DMS 273 (cell line): ENCODE measurements at regions not wholly inside any gene's neighbourhood (a gene's known extent, or its start where the extent isn't known, plus 50 kb on each side); places are given as distances from the start of the nearest gene placed in this dataset.
A peak's percentile ranks its signal among the peaks of the same experiment; 100 is the strongest.

ENCODE experiments used
- DNase-seq: peaks from one replicate; lab custom pipeline; 2025; ENCODE audit not compliant: unreplicated experiment; lab: John Stamatoyannopoulos, UW

GRCh38 chr4:42750091-42750490 is 93.2 kb upstream of the ATP8A1 start:
- peak; percentile 56 for DNase-seq

DNA sequence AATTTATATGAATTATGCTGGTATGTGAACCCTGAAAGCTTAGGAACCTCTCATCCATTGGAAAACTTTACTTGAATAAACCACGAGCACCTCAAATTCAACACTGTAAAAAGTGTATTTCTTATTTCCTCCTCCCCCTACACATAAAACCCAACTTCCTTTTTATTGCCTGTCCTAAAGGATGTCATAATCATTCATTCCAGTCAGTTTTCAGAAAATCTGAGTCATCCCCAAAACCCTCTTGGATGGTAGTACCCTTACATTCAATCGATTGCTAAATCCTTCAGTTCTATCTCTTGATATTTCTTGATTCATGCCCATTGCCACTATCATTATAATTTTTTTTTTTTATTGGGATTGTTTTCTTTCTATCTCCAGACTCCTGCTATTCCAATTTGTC is 91.1 kb upstream of the ATP8A1 start:
- no peak for DNase-seq

GRCh38 chr4:42736527-42737195 is 79.8 kb upstream of the ATP8A1 start:
- DNase-seq: no peak

- no peak for DNase-seq
These were observed 76.5 kb upstream of the ATP8A1 start for GRCh38 chr4:42733380-42733779.

GRCh38 chr4:42732776-42733175 is 75.9 kb upstream of the ATP8A1 start:
- DNase-seq: no peak

GRCh38 chr4:42729505-42730237 is 72.8 kb upstream of the ATP8A1 start:
- no peak for DNase-seq

DNA sequence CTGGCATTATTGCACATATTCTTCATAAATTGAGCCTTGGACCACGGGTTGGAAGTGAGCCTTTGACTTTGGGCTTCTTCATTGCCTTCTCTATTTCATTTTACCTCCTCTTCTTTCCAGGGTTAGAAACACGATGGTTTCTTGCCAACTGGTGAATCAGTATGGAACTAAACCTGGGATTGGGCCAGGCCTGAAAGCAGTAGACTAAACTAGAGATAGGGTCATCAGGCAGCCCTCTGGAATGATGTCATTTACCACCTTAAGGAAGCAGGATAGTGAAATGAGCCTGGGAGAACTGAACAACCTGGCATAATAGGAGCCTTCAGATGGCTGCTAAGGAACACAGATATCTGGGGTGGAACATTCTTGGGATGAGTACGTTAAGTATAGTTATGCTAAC is 67.5 kb upstream of the ATP8A1 start:
- no peak for DNase-seq

- no peak for DNase-seq
These were observed 63.6 kb upstream of the ATP8A1 start for GRCh38 chr4:42720533-42720932.

GRCh38 chr4:42719257-42719656 is 62.4 kb upstream of the ATP8A1 start:
- no peak for DNase-seq

DNA sequence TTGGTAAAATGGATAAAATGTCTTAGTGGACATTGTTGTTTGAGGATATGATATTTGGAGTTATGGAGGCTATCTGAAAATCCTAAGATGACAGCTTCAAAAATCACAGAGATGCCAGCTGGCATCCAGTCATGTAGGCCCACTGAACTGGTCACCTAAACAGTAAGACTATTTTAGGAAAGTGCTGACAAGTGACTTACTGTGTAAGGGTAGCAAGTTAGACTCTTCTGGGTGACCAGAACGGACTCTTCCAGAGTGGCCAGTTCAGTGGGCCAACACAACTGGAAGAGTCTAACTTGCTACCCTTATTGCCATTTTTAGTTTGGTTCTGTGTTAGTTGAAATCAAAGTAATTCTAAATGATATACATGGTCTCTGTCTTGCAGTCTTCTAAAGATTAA is 61.4 kb upstream of the ATP8A1 start:
- DNase-seq: no peak

- no peak for DNase-seq
These were observed 60.1 kb upstream of the ATP8A1 start for GRCh38 chr4:42716996-42717395.

DNA sequence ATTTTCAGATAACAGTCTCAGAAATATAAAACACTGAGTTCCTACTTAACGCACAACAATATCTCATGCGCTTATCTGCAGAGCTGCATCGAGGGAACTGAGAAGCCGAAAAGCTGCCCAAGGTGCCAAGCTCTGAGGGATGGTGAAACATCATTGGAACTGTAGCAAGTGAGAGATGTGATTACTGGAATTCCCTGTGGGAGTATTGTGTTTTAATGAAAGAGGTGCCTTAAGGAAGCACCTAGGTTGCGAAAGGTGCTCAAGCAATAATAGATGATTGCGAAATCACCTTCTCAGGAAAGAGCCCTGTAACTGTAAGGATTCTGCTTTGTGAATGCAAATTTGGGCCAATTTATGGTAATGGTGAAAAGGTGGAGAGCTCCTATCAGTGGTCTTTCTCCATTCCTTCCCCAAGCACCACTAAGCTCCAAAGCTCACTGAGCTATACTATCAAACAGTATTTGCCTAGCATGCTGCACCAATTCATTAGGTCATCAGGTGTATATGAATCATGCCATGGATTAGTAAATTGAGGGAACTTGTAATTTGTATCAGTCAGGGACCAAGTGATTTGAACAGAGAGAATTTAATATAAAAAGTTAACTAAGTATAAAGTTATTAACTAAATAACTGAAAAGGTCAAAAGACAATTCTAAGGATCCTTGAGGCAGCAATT is 59.0 kb upstream of the ATP8A1 start:
- DNase-seq: no peak

- DNase-seq: no peak
These were observed 56.5 kb upstream of the ATP8A1 start for GRCh38 chr4:42713391-42713790.

DNA sequence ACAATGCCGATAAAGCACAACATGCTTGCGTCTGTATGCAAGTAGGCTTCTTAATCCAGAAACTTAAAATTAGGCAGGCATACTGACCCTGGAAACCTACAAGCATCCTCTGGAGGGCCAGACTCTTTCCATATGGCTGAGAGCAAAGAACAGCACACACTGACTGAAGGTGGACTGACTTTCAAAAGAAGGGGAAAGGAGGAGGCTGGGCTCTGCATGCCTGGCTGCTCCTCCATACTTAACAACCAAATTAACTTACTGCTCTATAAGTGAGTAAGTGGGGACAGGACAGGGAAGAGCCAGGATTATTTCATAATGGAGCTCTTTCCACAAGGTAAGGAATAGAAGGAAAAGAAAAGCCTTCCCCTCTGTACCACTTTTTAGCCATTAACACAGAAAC is 55.9 kb upstream of the ATP8A1 start:
- DNase-seq: no peak

DNA sequence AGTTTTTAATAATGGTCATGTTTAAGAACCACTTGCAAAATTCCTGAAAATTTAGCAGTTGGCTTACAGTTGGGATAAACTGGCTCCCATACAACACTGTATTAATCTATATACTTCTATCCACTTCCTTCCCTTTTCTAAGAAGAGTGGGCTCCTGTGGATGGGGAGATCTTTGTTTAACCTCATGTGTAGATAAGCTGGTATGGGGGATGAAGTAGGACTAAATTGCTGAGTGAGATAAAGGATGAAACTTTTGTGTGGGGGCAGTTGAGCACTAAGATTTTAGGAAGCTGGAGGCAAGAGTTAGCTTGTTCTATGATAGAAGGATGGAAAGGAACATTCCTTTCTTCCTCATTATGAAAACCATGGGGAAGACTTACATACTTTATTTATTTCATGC is 54.6 kb upstream of the ATP8A1 start:
- DNase-seq: no peak

GRCh38 chr4:42710761-42711160 is 53.9 kb upstream of the ATP8A1 start:
- DNase-seq: no peak

DNA sequence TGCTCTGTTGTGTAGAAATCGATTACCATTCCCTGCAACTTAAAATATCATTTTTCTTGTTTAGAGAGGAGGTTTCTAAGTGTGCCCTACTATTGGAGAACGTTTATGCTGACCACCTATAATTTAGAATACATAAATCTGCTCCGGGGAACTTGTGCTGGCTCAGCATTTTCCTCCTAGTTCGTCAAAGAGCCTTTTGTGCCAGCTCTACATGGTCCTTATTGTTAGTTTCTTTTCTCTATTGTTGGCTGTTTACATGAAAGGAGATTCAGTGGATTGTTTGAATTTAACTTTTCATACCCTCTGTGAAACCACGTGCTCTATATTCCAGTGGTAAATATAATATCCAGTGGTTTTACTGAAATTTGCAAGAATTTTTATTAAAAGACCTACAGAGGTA is 53.4 kb upstream of the ATP8A1 start:
- no peak for DNase-seq

GRCh38 chr4:42709392-42710065 is 52.6 kb upstream of the ATP8A1 start:
- DNase-seq: no peak

DNA sequence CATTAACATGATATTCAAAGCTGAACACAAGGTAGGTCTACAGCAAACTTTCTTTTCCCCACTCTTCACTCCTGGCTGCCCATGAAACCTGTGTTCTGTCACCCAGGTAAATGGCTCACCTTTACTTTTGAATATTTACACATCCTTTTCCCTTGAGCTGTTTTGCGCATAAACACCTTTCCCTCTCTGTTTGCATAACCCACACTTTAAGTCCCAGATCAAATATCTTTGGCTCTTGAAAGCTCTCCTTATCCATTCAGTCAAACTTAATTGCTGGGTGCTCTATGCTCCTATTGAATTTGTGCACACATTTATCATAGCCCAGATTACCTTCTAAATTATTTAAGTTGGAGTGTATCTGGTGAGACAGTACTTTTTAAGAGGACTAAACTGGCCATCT is 51.7 kb upstream of the ATP8A1 start:
- no peak for DNase-seq
